K562 (cell line): ENCODE measurements at regions not wholly inside any gene's neighbourhood (a gene's known extent, or its start where the extent isn't known, plus 50 kb on each side); places are given as distances from the start of the nearest gene placed in this dataset.

ENCODE experiments used
- ATAC-seq: fragments of 200-7000 bp; cut with Tn5 transposase; 3 replicates; pipeline ENCODE4 v1.9.1; 2020; ENCODE audit warnings: moderate library complexity
- BruUV-seq: library from RNA; stranded (reverse); fragments of 400-500 nt; replicated peaks from 2 replicates; lab custom pipeline; 2021; lab: Mats Ljungman, UMichigan
- CTCF ChIA-PET: fragments of 300-600 bp; formaldehyde crosslinking; extraction: SDS; loops from one replicate; lab custom pipeline; 2021; ENCODE audit warnings: low intra/inter-chr PET ratio; lab: Yijun Ruan, JAX
- POLR2A ChIA-PET: fragments of 300-600, 350-650 bp; sonication (Branson Sonifier 250); formaldehyde crosslinking; extraction: SDS; loops from one replicate; lab custom pipeline; 2021; ENCODE audit warnings: antibody characterized with exemption, inconsistent platforms; lab: Yijun Ruan, JAX
- DNase-seq, 4 experiments: peaks; one replicate each; pipeline versions ENCODE4 v3.0.0 to v3.0.0-alpha.2; 2011 to 2018; ENCODE audit warnings: low spot score in 3 of 4, mixed read lengths in 3 of 4; ENCODE audit errors: extremely low read depth in 1 of 4
- FAIRE-seq: peaks from 2 replicates; lab custom pipeline; 2011; peaks lifted over from hg19 to GRCh38; lab: Jason Lieb, UNC
- H2AFZ ChIP-seq: 2 replicates; pipeline ENCODE4 v1.6.0; 2011; ENCODE audit warnings: low read depth, low read length, control low read depth, inconsistent platforms
- H3K27ac ChIP-seq: fragments of 200-600 bp; 3 replicates; pipeline ENCODE4 v1.8.0; 2011; ENCODE audit warnings: low read depth, mild to moderate bottlenecking, control low read depth, inconsistent platforms, low read length, moderate library complexity, mixed read lengths; ENCODE audit errors: extremely low read depth
- H3K27me3 ChIP-seq, 2 experiments: fragments of 300-600 bp in 1 of 2; 2 replicates in 1 of 2; 3 replicates in 1 of 2; pipeline versions ENCODE4 v1.6.0 to v1.8.0; 2011; ENCODE audit warnings: inconsistent platforms in 2 of 2, low read length in 2 of 2, mild to moderate bottlenecking in 1 of 2, mixed read lengths in 1 of 2, moderate library complexity in 1 of 2; ENCODE audit not compliant: control insufficient read depth in 2 of 2, insufficient read depth in 2 of 2
- H3K36me3 ChIP-seq: fragments of 300-600 bp; 3 replicates; pipeline ENCODE4 v1.8.0; 2011; ENCODE audit warnings: mild to moderate bottlenecking, low read length, inconsistent platforms; ENCODE audit not compliant: control insufficient read depth, insufficient read depth
- H3K4me1 ChIP-seq, 2 experiments: fragments of 200-600 bp in 1 of 2; replicated peaks in 1 of 2; 2 replicates in 1 of 2; 3 replicates in 1 of 2; pipeline versions ENCODE4 v1.5.1 to v1.8.0; 2011; ENCODE audit warnings: inconsistent platforms in 2 of 2, low read length in 2 of 2, mild to moderate bottlenecking in 1 of 2, mixed read lengths in 1 of 2, moderate library complexity in 1 of 2; ENCODE audit not compliant: control insufficient read depth in 2 of 2, insufficient read depth in 2 of 2
- H3K4me2 ChIP-seq: 2 replicates; pipeline ENCODE4 v1.6.1; 2011; ENCODE audit warnings: low read length, control low read depth, inconsistent platforms, mixed read lengths; ENCODE audit not compliant: insufficient read depth
- H3K4me3 ChIP-seq: fragments of 200-600 bp; sonication (generic), shearing (Covaris generic); 2 replicates; pipeline ENCODE4 v1.5.1; 2016; ENCODE audit warnings: control low read depth, inconsistent platforms
- H3K79me2 ChIP-seq: fragments of 200-600 bp; 3 replicates; pipeline ENCODE4 v1.8.0; 2011; ENCODE audit warnings: low read length, inconsistent platforms; ENCODE audit not compliant: control insufficient read depth, insufficient read depth
- H3K9ac ChIP-seq, 2 experiments: 2 replicates each; pipeline versions ENCODE4 v1.6.0 to v1.6.1; 2011; ENCODE audit warnings: low read depth in 2 of 2, low read length in 2 of 2, control low read depth in 1 of 2, inconsistent platforms in 1 of 2, mild to moderate bottlenecking in 1 of 2, mixed read lengths in 1 of 2; ENCODE audit not compliant: insufficient read depth in 1 of 2
- H3K9me1 ChIP-seq: one replicate; pipeline ENCODE4 v1.6.0; 2011; ENCODE audit warnings: inconsistent platforms, mild to moderate bottlenecking, low read length, moderate library complexity; ENCODE audit not compliant: control insufficient read depth, insufficient read depth
- H3K9me3 ChIP-seq: replicated peaks from 2 replicates; pipeline ENCODE4 v1.5.1; 2011; ENCODE audit warnings: low read depth, low read length, inconsistent platforms; ENCODE audit not compliant: control insufficient read depth, insufficient read depth
- H4K20me1 ChIP-seq: replicated peaks from 2 replicates; pipeline ENCODE4 v1.6.1; 2011; ENCODE audit warnings: low read length, inconsistent platforms, mixed read lengths; ENCODE audit not compliant: control insufficient read depth, insufficient read depth
- BACH1 ChIP-seq: fragments of 200-800 bp; sonication (Bioruptor generic); IDR thresholded peaks from 2 replicates; pipeline ENCODE4 v1.6.1; 2016; ENCODE audit warnings: missing genetic modification characterization, missing compliant biosample characterization
- CBFA2T2 ChIP-seq: fragments of 450-650 bp; conservative IDR thresholded peaks from 2 replicates; pipeline ENCODE4 v1.6.1; 2017; ENCODE audit warnings: mild to moderate bottlenecking
- CUX1 ChIP-seq: fragments of 200-800 bp; sonication (Bioruptor generic); IDR thresholded peaks from 2 replicates; pipeline ENCODE4 v1.6.1; 2016; ENCODE audit warnings: missing genetic modification characterization, missing compliant biosample characterization
- E2F1 ChIP-seq: sonication (generic); formaldehyde crosslinking; IDR thresholded peaks from 2 replicates; pipeline ENCODE4 v1.8.1; 2023; ENCODE audit warnings: mild to moderate bottlenecking, missing genetic modification reagents, moderate library complexity
- ETS2 ChIP-seq: IDR thresholded peaks from 2 replicates; pipeline ENCODE4 v1.6.1; 2016; ENCODE audit warnings: borderline replicate concordance, missing genetic modification characterization, mild to moderate bottlenecking, moderate library complexity, missing compliant biosample characterization; ENCODE audit not compliant: poor library complexity, severe bottlenecking
- KHSRP ChIP-seq: fragments of 450-650 bp; IDR thresholded peaks from 2 replicates; pipeline ENCODE4 v1.6.1; 2017
- MCM7 ChIP-seq, 2 experiments: fragments of 450-650 bp; IDR thresholded peaks; 2 replicates each; pipeline ENCODE4 v1.6.1; 2016 to 2018
- MIER1 ChIP-seq: fragments of 450-650 bp; IDR thresholded peaks from 2 replicates; pipeline ENCODE4 v1.6.1; 2016; ENCODE audit warnings: antibody characterized with exemption, mild to moderate bottlenecking, low read depth
- PHB ChIP-seq: fragments of 250-450 bp; sonication (Bioruptor Pico); IDR thresholded peaks from 2 replicates; pipeline ENCODE4 v1.5.0; 2021
- POLR3G ChIP-seq: IDR thresholded peaks from 2 replicates; pipeline ENCODE4 v1.6.1; 2011; ENCODE audit not compliant: insufficient read length, insufficient replicate concordance; ENCODE audit errors: extremely low read depth
- SIN3B ChIP-seq: fragments of 450-650 bp; IDR thresholded peaks from 2 replicates; pipeline ENCODE4 v1.6.1; 2017; ENCODE audit warnings: low read depth, mild to moderate bottlenecking, moderate library complexity
- SP1 ChIP-seq: sonication (generic); formaldehyde crosslinking; IDR thresholded peaks from 2 replicates; pipeline ENCODE4 v1.8.1; 2022; ENCODE audit warnings: mild to moderate bottlenecking, missing genetic modification reagents
- ZNF589 ChIP-seq: fragments of 200-800 bp; sonication (Bioruptor generic); IDR thresholded peaks from 2 replicates; pipeline ENCODE4 v1.6.1; 2016; ENCODE audit warnings: low read depth, missing genetic modification characterization, missing compliant biosample characterization
- WGBS: fragments of 100-300 bp; shearing (Covaris generic); methylation state at CpG from one replicate; pipeline ENCODE4 v1.1.6; 2016; ENCODE audit warnings: low coverage, mixed read lengths; ENCODE audit not compliant: insufficient coverage; ENCODE audit errors: missing lambda C conversion rate; 5-methylcytosine and 5-hydroxymethylcytosine counted together
- in situ Hi-C: fragments of 300-500 bp; cut with MboI; formaldehyde crosslinking; loops from 4 replicates; pipeline ENCODE4 v1.15.0; 2018; ENCODE audit warnings: inconsistent platforms, mixed read lengths
- intact Hi-C: fragments of 100-400 bp; cut with micrococcal nuclease; formaldehyde crosslinking; loops from 2 replicates; pipeline ENCODE4 v1.14.2; 2022

GRCh38 chr5:50905996-50906570 is 239.6 kb downstream of the PARP8 start:
- Histone ChIP-seq H3K4me1 (no peaks in the 10 kb centered on the region), H3K4me3 (no peak overlapping the region), H3K36me3 (no peaks in the 10 kb centered on the region), H3K79me2 (no peaks in the 10 kb centered on the region), H3K27me3 (no peaks in the 10 kb centered on the region), H3K4me2 (no peak overlapping the region), H3K9me1 (no peaks in the 10 kb centered on the region), H4K20me1 (no peaks in the 10 kb centered on the region), H3K27ac (no peak overlapping the region), H2AFZ (no peak overlapping the region), H3K9me3 (no peaks in the 10 kb centered on the region), H3K9ac (no peak overlapping the region)
- no peak for TF ChIP-seq CUX1
- no peak for TF ChIP-seq ETS2 (tag)
- TF ChIP-seq PHB (CRISPR knock-in tag): no peak
- no peak for TF ChIP-seq ZNF589
- TF ChIP-seq KHSRP: no peak
- no peak for TF ChIP-seq CBFA2T2
- no peak for TF ChIP-seq BACH1 (tag)
- TF ChIP-seq SIN3B: no peak
- TF ChIP-seq SP1 (CRISPR knock-in tag): no peak
- TF ChIP-seq E2F1 (CRISPR knock-in tag): no peak
- TF ChIP-seq MCM7 (IDR thresholded peaks at IDR 0.05): no peak
- TF ChIP-seq MIER1: no peak
- TF ChIP-seq POLR3G: no peak
- intact Hi-C loops: no loop called here
- ATAC-seq (no peak), FAIRE-seq (no peak), DNase-seq (no peak)
- WGBS: 5% methylated on average over 2 of the region's 2 CpGs
- POLR2A ChIA-PET: no interaction called here
- CTCF ChIA-PET: no interaction called here
- no TSS peak for BruUV-seq
- in situ Hi-C loops: no loop called here
